GM19351 (cell line): ENCODE measurements at regions not wholly inside any gene's neighbourhood (a gene's known extent, or its start where the extent isn't known, plus 50 kb on each side); places are given as distances from the start of the nearest gene placed in this dataset.
"Not testable (repeated sequence)": the region's sequence is repeated elsewhere in the genome, so short reads cannot be mapped to it uniquely, and the experiment has no call there.

ENCODE experiments used
- ATAC-seq: cut with Tn5 transposase; IDR thresholded peaks from one replicate; pipeline ENCODE4 v1.9.1; 2021; ENCODE audit warnings: mild to moderate bottlenecking, moderate library complexity; ENCODE audit not compliant: unreplicated experiment

DNA sequence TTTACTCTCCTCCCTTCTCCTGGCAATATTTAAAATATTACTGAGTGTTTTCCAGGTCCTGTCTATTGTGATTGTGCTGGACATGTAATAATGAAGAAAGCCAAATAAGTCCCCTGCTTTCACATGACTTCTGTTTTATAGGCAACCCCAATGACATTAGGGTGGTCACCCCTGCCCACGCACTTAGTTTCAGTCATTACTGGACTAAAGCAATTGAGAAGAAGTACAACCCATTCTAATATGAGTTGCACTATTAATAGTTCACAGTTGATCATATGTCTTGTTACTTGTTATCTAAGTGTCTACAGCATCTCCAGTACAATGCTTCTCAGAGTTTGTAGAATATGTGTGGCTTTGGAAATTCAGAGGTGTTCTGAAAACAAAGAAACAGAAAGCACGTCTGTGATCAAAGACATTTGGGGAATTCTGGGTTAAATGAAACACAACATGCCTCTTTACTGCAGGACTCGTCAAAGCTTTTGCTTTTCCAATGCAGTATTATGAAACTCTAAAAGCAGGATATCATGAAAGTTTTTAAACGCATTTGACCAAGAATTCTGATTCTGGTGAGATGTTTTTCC, 789.5 kb downstream of the DHX35 start:
- ATAC-seq, result peak; percentile 61

DNA sequence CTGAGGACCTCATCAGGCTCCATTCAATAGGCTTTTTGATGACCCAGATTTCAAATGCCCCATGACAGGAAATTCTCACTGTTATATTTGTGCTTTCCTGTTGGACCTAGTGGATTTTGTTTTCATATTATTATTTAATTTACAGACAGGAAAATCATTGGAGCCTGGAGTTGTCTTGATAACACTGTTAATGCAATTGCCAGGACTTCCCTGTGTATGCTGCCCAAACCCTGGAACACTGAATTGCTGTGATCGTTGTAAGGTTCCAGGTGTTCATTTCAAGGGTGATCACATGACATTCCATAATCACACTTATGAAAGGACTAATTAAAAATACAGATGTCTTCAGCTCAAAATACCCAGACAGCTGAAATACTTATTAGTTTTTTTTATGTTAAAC, 783.2 kb downstream of the DHX35 start:
- ATAC-seq, result no peak

GRCh38 chr20:39738651-39739050, 776.5 kb downstream of the DHX35 start:
- ATAC-seq, result no peak

DNA sequence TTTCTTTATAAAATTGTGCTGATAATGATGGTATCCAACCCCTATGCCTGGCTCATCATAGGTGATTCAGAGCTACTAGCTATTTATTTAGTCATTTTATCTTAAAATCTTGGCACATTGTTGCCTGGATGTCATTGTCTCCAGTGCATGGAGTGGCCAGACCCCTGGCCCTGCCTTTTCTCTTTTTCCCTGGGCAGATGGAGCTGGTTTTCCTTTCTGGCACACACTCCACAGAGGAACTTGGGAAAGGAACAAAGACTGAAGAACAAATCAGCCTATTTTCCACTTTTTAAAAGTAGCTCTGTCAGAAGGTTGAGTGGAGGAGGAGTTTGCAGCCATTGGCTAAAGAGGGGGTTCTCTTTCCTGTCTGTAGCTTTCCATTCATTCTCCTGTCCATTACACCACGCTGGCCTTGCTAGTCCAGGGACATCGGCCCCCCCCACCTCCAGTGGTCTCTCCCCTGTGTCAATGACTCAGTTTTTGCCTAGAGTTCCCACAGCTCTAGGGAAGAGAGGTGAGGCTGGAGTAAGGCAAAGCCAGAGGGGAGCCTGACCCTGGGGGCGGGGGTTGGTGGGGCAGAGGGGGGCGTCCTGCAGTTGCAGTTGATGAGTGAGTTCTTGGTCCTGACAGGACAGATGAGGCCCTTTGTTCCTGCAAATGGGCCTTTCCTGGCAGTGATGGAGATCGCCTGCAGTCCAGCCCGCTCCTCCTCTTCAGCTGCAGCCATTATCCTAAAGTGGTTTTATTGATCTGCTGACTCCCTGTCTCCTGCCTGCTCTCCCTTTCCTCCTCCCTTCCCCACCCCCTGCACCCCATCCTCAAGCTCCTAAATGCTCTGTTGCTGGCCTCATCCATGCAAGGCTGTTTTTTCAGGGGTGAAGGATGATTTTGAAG, 774.5 kb downstream of the DHX35 start:
- ATAC-seq, result no peak

GRCh38 chr20:39725513-39725912, 763.4 kb downstream of the DHX35 start:
- ATAC-seq, result not testable (repeated sequence)

- ATAC-seq, result no peak
These were observed 757.1 kb downstream of the DHX35 start for GRCh38 chr20:39719293-39719692.

- ATAC-seq, result no peak
These were observed 755.8 kb downstream of the DHX35 start for GRCh38 chr20:39717936-39718335.

GRCh38 chr20:39716796-39717341, 754.7 kb downstream of the DHX35 start:
- ATAC-seq, result peak; percentile 58

- no peak for ATAC-seq
These were observed 751.1 kb downstream of the DHX35 start for GRCh38 chr20:39713076-39713840.

DNA sequence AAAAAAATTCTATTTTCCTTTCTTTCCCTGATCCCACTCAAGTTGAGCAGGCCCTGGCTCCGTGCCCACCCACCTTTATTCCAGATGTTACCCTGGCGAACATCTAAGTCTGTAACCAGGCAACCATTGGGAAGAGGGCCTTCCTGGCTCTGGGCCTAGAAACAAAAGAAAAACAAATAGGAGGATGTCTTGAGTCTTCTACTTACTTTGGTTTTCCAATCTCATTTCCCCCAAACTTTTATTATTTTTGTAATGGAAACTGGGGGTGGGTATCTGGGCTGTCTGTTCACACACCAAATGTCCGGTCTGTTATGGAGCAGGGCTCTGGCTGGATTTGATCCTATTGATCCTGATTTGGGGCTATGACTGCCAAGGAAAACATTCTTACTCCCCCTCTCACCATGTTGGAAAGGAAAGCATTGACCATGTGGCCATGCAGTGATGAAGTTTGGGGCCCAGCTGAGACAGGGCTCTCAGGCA, 744.1 kb downstream of the DHX35 start:
- no peak for ATAC-seq

GRCh38 chr20:39705032-39705431, 742.9 kb downstream of the DHX35 start:
- ATAC-seq, result no peak

DNA sequence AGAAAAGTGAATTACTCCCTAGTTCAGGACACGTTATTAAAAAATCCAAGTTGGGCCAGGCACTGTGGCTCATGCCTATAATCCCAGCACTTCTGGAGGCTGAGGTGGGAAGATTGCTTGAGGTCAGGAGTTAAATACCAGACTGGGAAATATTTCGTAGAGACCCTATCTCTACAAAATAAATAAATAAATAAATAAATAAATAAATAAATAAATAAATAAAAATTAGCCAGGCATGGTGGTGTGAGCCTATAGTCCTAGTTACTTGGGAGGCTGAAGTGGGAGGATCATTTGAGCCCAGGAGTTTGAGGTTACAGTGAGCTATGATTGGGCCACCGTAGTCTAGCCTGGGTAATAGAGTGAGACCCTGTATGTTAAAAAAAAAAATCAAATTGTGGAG, 741.2 kb downstream of the DHX35 start:
- not testable (repeated sequence) for ATAC-seq

DNA sequence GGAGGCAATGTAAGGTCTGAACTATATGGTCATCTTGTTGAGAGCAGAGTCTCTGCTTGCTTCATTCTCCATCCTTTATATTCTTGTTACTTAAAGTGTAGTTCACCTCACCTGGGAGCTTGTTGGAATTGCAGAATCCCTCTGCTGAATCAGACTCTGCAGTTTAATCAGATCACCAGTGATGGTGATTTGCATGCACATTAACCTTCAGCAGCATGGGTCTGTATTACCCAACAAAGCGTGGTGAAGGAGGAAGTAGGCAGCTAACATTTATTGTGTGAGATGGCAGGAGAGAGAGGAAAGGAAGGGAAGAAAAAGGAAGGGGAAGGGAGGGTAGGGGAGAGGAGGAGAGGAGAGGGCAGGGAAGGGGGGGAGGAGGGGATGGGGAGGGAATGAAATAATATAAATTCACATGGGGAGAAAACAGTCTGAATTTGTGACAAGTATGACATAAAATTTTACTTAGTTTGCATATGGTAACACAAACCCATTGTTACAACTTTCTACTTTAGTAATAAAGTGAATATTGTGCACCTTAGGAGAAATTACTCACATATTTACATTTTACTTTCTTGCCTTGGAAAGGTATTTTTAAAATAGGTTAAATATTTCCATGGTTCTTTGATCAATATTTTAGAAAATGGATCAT, 740.7 kb downstream of the DHX35 start:
- no peak for ATAC-seq

- ATAC-seq, result no peak
These were observed 738.4 kb downstream of the DHX35 start for GRCh38 chr20:39700528-39700927.

- ATAC-seq, result no peak
These were observed 737.1 kb downstream of the DHX35 start for GRCh38 chr20:39699166-39699725.

DNA sequence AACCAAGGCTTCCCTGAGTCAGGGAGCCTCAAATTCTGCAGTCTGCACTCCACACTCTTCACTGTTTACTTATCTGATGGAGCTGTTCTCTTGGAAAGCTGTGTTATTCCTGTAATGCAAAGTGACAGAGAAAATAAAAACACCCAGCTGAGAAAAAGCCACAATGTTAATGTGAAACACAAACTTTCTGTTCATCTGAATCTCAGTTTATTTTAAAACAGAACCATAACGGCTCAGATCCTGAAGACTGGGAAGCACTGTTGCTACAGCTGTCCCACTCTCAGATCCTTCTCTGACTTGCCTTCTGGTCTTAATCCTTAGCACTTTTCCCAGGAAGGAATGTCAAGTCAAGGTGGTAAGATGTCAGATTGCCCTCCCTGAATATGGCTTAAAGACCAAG, 736.6 kb downstream of the DHX35 start:
- no peak for ATAC-seq

DNA sequence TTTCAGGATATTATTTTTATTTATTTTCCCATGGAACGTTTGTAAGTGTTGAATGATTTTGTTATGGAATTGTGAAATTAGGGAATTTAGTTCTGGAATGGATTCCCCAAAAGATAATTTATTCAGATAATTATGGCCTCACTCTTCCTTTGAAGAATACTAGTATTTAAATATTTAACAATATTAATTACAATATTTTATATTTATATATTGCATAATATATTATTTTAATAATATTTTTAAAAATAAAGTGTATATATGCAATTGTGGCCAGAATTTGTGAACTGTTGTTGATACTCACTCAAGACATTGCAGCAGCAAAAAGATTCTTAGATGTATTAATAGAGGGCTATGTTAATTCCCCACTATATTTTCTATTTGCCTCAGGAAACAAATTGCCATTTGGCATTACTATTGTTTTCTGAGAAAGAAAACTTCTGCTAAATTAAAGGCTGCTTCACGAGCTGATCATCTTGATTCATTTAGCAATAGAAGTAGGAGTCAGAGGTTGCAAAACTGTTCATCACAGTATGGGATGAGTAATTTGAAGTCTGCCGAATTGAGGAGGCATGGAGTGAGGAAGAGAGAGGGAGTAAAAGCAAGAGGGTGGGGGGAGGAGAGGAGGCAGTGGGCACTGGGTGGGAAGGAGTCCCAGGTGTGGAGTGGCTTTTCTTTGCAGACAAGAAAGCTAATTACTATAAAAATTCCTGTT, 729.2 kb downstream of the DHX35 start:
- ATAC-seq, result no peak

DNA sequence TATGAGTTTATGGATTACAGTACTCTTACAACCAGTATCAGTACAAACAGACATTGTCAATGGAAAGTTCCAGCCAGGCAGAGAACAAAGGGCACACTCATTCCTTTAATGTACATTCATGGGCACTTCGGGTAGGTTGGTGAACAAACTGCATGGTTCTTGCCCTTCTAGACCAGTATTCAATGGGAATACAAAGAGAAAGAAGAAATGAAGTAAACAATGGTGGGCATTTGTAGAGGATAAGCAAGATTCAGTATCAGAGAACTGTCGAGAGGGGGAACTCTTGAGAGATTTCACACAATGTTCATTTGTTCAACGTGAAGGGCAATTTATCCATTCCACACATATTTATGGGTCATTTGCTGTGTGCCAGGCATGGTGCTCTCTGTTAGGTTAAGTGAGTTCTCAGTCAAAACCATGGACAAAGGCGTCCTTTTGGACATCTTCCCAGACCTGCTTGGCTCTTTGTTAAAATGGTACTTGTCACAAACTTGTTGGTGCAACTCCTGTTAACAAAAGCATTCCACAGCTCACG, 714.8 kb downstream of the DHX35 start:
- ATAC-seq, result no peak

DNA sequence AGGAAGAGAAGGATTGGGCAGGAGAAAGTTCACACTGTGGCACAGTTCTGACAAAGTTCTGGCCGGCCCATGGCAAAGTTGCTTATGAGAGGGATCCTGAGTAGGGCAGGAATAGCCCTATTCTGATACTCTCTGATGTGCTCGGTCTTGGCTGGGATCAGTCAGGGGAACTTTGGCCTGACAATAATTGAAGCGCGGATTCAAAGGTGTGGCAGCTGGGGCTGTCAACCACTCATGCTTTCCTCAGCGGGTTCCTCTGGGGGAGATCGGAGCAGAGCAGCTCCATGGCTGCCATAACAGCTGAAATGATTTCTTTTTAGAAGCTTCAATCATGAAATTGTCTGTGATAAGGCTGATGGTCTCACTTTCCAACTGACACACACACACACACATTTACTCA, 714.1 kb downstream of the DHX35 start:
- no peak for ATAC-seq

DNA sequence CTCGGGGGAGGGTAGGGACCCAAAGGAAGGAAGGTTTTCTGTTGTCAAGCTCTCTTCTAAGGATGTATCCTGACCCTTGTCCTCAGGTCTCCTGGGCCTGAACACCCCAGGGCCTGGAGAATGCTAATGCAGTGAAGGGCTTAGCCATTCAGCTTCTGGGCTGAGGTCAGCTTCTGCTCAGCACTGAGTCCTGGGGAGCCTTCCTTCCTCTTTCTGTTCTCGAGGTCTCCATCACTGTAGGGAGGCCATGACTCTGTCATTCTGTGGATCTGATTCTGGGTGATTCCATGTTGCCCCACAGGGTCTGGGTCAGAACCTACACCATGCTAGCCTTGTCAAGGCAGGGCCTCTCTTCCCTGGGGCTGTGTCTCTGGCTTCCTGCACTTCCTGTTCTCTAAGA, 712.7 kb downstream of the DHX35 start:
- no peak for ATAC-seq
